HFFc6 (cell line): ENCODE measurements at regions not wholly inside any gene's neighbourhood (a gene's known extent, or its start where the extent isn't known, plus 50 kb on each side); places are given as distances from the start of the nearest gene placed in this dataset.

ENCODE experiments used
- DNase-seq: peaks from one replicate; pipeline ENCODE4 v3.0.0-alpha.2; 2018
- H3K27ac Mint-ChIP-seq: 2 replicates; pipeline ENCODE4 v1.8.0; 2020; ENCODE audit warnings: mild to moderate bottlenecking, mixed read lengths
- H3K27me3 Mint-ChIP-seq: 2 replicates; pipeline ENCODE4 v1.8.0; 2021; ENCODE audit warnings: mild to moderate bottlenecking, moderate library complexity, mixed read lengths; ENCODE audit not compliant: insufficient read depth
- H3K36me3 Mint-ChIP-seq: 2 replicates; pipeline ENCODE4 v1.8.0; 2021; ENCODE audit warnings: low read depth, mixed read lengths
- H3K4me1 Mint-ChIP-seq: 2 replicates; pipeline ENCODE4 v1.8.0; 2020; ENCODE audit warnings: low read depth, mixed read lengths
- H3K4me3 Mint-ChIP-seq: 2 replicates; pipeline ENCODE4 v1.8.0; 2020; ENCODE audit warnings: mild to moderate bottlenecking, moderate library complexity, mixed read lengths
- H3K9me3 Mint-ChIP-seq: 2 replicates; pipeline ENCODE4 v1.8.0; 2020; ENCODE audit warnings: mild to moderate bottlenecking, mixed read lengths
- TF ChIP-seq, protein P1 (sequence below): fragments of 200-600 bp; sonication (generic); IDR thresholded peaks from 2 replicates; pipeline ENCODE4 v1.5.0; 2021; ENCODE audit warnings: antibody characterized with exemption, mild to moderate bottlenecking

DNA sequence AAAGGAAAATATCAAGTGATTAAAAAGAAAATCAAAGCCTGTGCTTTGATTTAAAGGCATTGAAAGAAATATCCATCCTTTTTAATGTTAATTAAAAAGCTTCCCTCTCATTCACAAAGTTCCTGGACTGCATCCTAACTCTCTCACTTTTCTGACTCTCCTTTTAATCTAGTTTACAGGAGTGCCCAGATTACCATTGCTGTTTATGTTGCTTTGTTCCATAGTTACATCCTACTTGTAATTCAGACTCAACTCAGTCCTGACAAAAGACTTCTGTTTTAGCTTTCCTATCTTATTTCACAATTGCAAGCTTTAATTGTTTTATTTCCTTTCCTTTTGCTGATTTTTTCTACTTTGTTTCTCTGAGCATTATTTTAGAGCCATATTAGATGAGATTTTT, 160.7 kb upstream of the DTNA start:
- Mint-ChIP-seq H3K4me3 (no peak overlapping the region), H3K9me3 (peaks cover 12% of the 10 kb centered on the region), H3K27me3 (no peaks in the 10 kb centered on the region), H3K4me1 (no peaks in the 10 kb centered on the region), H3K27ac (no peak overlapping the region), H3K36me3 (no peaks in the 10 kb centered on the region)
- DNase-seq: no peak
- TF ChIP-seq, protein P1, sequence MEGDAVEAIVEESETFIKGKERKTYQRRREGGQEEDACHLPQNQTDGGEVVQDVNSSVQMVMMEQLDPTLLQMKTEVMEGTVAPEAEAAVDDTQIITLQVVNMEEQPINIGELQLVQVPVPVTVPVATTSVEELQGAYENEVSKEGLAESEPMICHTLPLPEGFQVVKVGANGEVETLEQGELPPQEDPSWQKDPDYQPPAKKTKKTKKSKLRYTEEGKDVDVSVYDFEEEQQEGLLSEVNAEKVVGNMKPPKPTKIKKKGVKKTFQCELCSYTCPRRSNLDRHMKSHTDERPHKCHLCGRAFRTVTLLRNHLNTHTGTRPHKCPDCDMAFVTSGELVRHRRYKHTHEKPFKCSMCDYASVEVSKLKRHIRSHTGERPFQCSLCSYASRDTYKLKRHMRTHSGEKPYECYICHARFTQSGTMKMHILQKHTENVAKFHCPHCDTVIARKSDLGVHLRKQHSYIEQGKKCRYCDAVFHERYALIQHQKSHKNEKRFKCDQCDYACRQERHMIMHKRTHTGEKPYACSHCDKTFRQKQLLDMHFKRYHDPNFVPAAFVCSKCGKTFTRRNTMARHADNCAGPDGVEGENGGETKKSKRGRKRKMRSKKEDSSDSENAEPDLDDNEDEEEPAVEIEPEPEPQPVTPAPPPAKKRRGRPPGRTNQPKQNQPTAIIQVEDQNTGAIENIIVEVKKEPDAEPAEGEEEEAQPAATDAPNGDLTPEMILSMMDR: no peak

DNA sequence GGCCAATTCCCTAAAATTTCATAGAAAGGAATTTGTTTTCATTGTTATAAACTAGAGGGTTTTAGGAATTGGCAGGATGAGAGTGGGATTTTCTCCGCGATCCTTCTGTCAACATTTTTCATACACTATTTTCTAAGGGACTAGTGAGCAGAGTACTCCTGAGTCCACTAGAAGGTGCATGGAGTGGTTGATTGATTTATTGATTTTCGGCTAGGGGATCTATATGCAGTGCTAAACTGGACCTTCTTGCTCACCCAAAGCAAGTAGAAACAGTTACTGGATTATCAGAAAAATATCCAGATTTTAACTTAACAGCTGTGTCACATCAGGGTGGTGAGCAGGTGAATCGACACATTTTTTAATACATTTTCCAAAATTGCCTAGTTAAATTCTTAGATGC, 159.9 kb upstream of the DTNA start:
- H3K27me3 Mint-ChIP-seq: no peaks in the 10 kb centered on the region
- H3K27ac Mint-ChIP-seq: no peak overlapping the region
- no peak for DNase-seq
- TF ChIP-seq, protein P1: no peak
- no peaks in the 10 kb centered on the region for H3K36me3 Mint-ChIP-seq
- H3K4me1 Mint-ChIP-seq: no peaks in the 10 kb centered on the region
- H3K4me3 Mint-ChIP-seq: no peak overlapping the region
- peaks cover 12% of the 10 kb centered on the region for H3K9me3 Mint-ChIP-seq

DNA sequence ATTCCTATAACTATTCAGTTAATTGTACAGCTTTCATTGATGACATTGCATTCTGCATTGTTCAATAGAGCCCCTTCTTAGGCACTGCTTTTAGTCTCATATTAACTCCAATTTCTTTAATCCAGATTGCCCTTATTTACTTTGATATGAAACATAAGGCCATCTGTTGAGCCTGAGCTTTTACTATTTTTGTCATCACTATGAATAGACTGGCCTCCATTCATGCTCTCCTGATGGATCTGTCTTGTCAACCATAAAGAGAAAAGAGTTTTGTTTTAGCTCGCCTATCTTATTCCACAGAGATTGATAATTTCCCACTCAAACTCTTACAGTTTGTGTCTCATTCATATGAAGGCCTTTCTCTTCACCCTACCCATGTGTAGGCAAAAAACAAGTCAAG, 159.2 kb upstream of the DTNA start:
- TF ChIP-seq, protein P1: no peak
- Mint-ChIP-seq H3K4me3 (no peak overlapping the region), H3K4me1 (no peaks in the 10 kb centered on the region), H3K9me3 (peaks cover 17% of the 10 kb centered on the region), H3K27ac (no peak overlapping the region), H3K36me3 (no peaks in the 10 kb centered on the region), H3K27me3 (no peaks in the 10 kb centered on the region; the same call in 1 of the 2 replicates)
- DNase-seq: no peak

DNA sequence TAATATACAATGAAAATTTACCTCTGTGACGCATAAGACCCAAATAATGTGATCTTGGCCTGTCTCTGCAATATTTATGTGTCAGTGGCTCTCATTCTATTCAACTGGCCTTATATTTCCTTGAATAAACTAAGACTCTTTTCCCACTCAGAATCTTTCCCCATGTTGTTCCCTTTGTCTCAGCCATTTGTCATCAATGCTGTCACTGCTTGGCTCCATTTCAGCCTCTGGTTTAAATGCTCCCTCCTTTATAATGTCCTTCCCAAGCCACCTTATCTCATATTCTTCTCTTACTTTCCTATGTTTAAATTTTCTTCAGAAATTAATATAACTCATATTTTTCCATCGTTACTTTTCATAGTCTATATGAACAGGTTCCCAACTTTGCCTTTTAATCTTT, 158.3 kb upstream of the DTNA start:
- H3K36me3 Mint-ChIP-seq: no peaks in the 10 kb centered on the region
- DNase-seq: no peak
- H3K4me3 Mint-ChIP-seq: no peak overlapping the region
- peaks cover 13% of the 10 kb centered on the region for H3K9me3 Mint-ChIP-seq
- H3K4me1 Mint-ChIP-seq: no peaks in the 10 kb centered on the region
- TF ChIP-seq, protein P1: no peak
- no peak overlapping the region for H3K27ac Mint-ChIP-seq
- no peaks in the 10 kb centered on the region; the same call in 1 of the 2 replicates for H3K27me3 Mint-ChIP-seq

DNA sequence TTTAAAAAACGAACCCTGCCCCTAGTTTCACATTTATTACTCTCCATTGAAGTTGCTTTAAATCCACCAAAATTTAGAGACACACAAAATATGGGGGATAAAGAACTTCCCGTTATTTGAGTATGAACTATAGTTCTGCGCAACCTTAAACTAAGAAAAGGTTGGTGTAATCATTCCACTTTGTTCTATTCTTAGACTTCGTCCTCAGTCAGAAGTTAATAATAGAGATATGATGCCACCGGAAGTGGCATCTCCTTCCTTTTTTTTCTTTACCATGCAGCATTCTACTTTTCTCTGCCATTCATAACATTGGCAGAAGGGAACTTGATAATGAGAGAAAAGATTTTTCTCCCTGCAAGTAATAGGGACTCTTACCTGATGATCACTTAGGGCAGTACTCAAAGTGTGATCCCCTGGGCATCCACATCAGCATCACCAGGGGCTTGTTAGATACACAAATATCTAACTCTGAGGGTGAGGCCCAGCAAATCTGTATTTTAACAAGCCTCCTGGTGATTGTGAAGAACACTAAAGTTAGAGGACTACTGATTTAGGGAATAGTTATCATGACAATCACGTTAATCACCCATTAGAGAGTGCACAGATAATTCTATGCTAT, 147.7 kb upstream of the DTNA start:
- no peaks in the 10 kb centered on the region; the same call in 1 of the 2 replicates for H3K27me3 Mint-ChIP-seq
- no peak for DNase-seq
- H3K27ac Mint-ChIP-seq: no peak overlapping the region
- TF ChIP-seq, protein P1: no peak
- H3K4me3 Mint-ChIP-seq: no peak overlapping the region
- peaks cover 9% of the 10 kb centered on the region for H3K9me3 Mint-ChIP-seq
- H3K36me3 Mint-ChIP-seq: no peaks in the 10 kb centered on the region
- no peaks in the 10 kb centered on the region for H3K4me1 Mint-ChIP-seq
